Kasumi-1 (cell line): ENCODE measurements at regions not wholly inside any gene's neighbourhood (a gene's known extent, or its start where the extent isn't known, plus 50 kb on each side); places are given as distances from the start of the nearest gene placed in this dataset.
"Not testable (repeated sequence)": the region's sequence is repeated elsewhere in the genome, so short reads cannot be mapped to it uniquely, and the experiment has no call there.

ENCODE experiments used
- DNase-seq, 2 experiments: peaks; one replicate each; lab custom pipeline; 2025; lab: John Stamatoyannopoulos, UW

DNA sequence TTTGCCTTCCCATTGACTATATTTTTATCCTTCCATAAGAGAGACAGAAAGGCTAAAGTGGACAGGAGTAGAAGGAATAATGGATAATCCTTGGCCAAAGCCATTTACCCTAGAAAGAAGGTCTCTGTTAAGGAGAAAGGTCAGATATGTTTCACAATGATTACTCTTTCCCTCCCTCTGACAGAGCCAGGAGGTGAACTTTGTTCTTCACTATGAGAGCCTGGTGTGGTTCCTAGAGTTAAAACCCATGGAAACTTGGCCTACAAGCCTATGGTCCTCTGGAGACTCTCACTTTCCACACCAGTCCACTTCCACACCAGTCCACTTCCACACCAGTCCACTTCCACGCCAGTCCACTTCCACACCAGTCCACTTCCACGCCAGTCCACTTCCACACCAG lies 479.9 kb upstream of the ZP4 start:
- no peak for DNase-seq

DNA sequence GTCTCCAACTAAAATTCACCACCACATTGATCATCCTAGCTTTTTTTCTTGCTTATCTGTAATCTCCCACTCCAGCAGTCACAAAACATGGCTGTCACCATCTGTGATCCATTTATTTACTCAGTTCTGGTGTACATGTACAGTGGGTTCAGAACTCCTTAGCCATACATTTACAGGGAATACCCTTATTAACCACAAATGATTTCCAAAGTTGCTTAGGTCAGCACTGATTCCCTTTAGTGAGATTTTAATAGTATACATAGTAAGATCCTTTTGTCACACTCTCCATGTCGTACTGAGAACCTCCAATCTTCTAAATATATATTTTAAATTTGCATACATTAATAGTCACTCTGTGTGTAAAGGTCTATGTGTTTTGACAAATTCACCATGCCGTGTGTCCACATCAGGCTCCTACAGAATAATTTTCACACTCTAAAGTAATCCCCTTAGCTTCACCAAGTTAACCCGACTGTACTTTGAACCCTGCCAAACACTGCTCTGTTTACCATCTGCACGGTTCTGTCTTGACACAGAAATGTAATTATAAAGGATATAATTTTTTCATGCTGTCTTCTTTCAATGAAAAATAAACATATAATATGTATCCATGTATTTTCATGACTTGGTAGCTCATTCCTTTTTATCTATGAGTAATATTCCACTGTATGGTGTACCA lies 473.6 kb upstream of the ZP4 start:
- DNase-seq: no peak

- DNase-seq: no peak
These were observed 469.8 kb upstream of the ZP4 start for GRCh38 chr1:238360474-238360873.

DNA sequence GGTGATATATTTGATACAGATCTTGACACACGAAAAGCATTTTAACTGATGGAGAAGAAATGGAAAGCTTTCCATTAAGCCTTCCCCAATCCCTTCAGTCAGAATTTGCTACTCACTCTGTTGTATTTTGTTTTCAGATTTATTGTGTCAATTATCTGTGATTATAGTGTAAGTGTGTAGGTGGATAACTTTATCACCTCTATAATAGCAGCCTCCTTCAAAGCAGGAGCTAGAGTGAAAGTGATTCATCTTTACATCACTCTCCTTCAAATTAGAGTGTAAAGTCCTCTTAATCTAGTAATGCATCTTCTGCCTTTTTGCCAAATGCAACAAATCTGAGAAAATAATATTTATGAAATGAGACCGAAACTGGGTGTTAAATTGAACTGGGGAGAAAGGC lies 459.7 kb upstream of the ZP4 start:
- no peak for DNase-seq

DNA sequence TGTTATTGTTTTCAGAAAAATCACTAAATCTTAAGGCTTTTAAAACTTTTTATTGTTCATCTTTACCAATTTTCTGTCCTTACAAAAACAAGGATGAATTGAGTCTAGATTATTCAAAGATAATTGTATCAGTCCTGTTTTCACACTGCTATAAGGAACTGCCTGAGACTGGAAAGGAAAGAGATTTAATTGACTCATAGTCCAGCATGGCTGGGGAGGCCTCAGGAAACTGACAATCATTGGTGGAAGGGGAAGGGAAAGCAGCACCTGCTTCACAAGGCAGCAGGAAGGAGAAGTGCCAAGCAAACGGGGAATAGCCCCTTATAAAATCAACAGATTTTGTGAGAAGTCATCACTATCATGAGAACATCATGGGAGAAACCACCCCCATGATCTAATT lies 455.6 kb upstream of the ZP4 start:
- DNase-seq: no peak

DNA sequence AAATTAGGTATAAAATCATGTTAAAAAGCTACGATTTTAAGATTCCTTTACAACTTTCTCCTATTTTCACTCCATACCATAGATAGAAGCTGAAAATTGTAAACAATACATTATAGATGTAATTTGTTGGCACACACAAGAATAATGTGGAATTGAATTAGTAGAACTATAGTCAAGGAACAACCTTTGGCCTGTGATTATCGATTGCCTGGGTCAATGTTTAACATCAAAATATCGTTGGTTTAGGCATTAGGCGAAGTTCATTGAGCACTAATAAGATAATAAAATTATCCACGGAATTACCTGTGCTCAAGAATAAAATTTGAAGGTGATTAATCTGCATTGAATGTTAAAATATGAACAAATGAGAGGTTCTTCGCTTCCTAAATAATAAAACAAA lies 455.1 kb upstream of the ZP4 start:
- DNase-seq: no peak

GRCh38 chr1:238343852-238344251 lies 453.1 kb upstream of the ZP4 start:
- no peak for DNase-seq

DNA sequence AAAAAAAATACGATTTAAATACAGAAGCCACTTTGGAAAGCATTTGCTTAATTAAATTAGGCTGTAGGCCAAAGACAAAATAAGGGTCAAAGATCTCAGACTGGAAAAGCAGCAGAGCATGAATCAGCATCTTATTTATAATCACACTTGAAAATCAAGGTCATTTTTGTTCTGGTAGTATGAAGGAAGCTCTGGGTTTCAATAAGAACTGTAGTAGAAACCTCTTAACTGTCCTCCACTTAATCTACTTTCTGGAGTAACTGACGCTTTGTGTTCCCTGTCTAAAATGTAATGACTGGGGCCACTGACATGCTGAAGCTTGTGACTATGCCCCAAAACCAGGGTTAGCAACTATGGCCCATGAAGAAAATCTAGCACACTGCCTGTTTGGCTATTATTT lies 450.7 kb upstream of the ZP4 start:
- no peak for DNase-seq

DNA sequence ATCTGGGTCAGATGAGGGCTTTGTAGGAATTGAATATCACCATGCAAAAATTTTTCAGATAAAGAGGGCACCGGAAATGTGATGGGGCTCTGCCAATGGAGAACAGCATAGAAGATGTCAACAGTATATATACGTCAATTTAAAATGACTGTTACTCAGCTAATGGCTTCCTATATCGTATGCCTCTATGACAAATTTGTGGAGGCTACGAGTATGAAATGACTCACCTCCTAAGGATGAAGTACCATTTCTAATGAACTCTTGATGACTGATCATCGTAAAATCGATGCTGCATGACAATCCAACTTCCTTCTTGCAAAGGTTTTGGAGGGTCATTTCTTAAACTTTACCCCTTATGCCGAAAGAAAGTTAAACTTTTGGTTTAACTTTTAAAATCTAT lies 450.3 kb upstream of the ZP4 start:
- no peak for DNase-seq

DNA sequence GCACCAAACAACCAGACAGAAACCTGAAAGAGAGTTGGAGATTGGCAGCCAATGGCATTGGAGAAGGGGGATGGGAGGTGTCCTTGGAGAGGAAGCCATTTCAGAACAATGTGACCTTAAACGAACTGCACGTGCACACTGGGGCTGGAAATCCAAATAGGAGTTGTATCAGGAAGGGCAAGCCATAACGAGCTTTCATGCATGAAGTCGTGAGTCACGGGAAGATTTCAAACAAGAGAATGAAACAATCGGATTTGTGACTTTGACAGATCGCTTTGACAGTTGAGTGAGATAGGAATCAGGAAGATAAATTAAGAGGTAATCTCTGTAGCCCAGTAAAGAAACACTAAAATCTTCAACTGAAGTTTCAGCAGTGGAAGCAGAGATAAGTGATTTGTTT lies 445.8 kb upstream of the ZP4 start:
- no peak for DNase-seq

- no peak for DNase-seq
These were observed 443.4 kb upstream of the ZP4 start for GRCh38 chr1:238334170-238334569.

- no peak for DNase-seq
These were observed 440.8 kb upstream of the ZP4 start for GRCh38 chr1:238331557-238331956.

GRCh38 chr1:238329671-238330070 lies 438.9 kb upstream of the ZP4 start:
- DNase-seq: no peak

GRCh38 chr1:238327033-238327432 lies 436.3 kb upstream of the ZP4 start:
- DNase-seq: not testable (repeated sequence)

DNA sequence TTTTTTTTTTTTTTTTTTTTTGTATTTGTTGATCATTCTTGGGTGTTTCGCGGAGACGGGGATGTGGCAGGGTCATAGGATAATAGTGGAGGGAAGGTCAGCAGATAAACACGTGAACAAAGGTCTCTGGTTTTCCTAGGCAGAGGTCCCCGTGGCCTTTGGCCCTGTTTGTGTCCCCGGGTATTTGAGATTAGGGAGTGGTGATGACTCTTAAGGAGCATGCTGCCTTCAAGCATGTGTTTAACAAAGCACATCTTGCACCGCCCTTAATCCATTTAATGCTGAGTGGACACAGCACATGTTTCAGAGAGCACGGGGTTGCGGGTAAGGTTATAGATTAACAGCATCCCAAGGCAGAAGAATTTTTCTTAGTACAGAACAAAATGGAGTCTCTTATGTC lies 435.8 kb upstream of the ZP4 start:
- DNase-seq: not testable (repeated sequence)

DNA sequence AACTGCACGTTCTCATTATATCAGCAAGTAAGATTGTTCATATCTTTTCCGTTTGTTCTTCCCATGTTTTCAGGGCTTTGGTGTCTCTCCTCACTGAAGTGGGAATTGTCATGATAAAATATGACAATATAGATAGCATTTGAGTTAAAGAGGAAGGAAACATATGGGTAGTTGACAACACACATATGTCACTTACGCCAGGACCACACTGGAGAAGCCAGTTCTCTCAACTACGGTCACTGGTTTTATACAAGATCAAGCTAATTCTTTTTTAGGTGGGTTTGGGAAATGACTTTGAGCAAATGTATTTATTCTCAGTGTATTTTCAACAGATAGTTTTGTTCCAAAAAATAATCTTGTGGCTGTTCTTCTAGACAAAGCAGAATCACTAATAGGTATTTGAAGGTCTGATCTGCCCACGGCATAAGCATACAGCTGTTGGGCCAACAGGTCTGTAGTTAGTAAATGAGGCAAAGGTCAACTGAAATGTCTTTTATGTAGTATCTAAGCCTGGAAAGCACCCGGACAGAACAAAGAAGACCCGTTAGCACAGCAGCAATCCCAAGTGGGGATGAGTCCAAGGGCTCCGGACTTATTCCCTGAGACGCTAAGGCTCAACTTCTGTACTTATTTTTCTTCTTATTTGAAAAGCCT lies 433.6 kb upstream of the ZP4 start:
- DNase-seq: peak; percentile 52 to 67

DNA sequence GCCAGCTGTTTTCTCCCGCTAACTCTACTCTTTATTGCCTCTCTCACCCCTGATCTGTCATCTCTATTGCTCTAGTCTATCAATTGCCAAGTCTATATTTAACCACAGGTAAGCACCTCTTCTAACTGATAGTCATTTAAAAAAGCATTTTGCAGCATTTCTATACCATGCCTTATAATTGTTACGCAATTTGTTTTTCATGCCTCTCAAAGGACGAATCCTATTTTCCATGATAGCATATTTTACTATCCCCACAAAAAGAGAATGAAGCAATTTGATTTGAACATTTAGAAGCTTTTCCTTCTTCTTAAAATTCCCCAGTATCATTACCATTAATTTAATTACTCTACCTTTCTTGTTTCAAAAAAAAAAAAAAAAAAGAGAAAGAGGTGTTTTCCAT lies 432.8 kb upstream of the ZP4 start:
- no peak for DNase-seq

- DNase-seq: no peak
These were observed 429.2 kb upstream of the ZP4 start for GRCh38 chr1:238319957-238320356.

GRCh38 chr1:238318294-238319110 lies 427.8 kb upstream of the ZP4 start:
- no peak for DNase-seq

DNA sequence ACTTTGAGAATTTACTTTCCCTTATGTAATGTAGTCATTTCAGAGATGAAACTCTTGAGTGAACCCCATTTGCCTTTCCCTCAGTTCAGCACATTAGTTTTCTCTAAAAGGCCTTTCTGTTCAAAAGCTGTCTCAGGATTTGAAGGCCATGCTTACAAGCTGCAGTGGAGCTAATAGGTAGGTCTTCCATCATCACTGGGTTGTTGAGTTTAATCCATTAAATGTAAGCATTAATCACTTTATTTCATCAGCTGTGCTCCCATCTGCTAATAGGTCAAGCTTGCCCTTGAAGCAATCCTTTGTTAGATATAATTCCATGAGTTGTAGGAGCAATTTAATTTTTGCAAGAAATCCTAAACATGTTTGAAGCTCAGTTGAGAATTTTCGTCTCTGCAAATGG lies 422.2 kb upstream of the ZP4 start:
- no peak for DNase-seq

DNA sequence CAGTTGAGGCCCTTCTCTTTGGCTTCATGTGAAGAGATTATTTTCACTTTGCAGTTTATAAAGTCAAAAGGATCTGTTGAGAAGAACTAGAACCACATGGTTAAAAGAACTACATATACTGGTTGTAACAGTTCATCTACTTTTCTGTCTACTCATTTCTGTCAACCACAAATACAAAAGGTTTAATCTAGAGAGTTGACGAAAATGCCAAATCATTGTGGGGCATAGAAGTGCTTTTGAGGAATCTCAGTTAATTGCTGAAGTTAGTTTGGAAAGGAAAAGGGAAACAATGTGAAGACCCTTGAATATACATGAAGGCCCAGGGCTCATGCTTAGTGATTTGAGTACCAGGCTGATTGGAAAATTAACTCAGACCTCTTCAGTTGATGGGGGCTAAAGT lies 415.7 kb upstream of the ZP4 start:
- no peak for DNase-seq

DNA sequence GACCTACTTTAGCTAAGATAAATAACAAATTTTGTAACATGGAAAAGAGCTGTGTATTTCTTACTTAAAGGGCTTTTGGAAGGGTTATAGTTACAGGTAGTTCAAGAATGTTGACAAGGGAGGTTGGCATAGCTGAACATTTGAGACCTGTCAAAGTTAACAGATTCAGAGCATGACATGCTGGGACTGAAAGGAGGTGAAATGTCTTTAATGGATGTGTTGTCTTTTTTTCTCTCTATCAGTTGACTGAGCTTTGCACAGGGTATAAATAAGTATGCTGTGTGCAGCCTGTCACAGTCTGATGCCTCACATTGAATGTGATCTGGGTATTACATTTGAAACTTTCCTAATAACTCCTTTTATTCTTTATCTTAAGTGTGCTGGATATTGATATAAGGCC lies 411.9 kb upstream of the ZP4 start:
- no peak for DNase-seq

DNA sequence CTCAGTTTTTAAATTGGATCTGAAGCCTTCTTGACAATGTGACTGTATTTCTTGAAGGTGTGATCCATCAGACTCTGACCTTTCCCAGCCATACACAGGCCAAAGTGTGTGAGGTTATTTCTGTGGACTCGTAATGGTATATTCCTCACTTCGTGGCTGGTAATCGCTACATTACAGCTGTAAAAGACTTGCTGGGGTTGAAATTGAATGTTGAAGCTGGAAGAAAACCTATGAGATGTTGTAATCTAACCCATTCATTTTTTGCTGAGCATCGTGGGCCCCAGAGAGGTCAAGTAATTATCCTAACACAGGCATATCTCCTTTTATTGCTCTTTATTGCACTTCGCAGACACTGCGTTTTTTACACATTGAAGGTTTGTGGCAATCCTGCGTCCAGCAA lies 405.6 kb upstream of the ZP4 start:
- DNase-seq: no peak
